SIG-M5 treated with dmso at 0.1 percent for 504 hours (cell line): ENCODE measurements at regions not wholly inside any gene's neighbourhood (a gene's known extent, or its start where the extent isn't known, plus 50 kb on each side); places are given as distances from the start of the nearest gene placed in this dataset.

Experiments
- DNase-seq: peaks from one replicate; lab custom pipeline; 2025; ENCODE audit not compliant: unreplicated experiment; lab: John Stamatoyannopoulos, UW

DNA sequence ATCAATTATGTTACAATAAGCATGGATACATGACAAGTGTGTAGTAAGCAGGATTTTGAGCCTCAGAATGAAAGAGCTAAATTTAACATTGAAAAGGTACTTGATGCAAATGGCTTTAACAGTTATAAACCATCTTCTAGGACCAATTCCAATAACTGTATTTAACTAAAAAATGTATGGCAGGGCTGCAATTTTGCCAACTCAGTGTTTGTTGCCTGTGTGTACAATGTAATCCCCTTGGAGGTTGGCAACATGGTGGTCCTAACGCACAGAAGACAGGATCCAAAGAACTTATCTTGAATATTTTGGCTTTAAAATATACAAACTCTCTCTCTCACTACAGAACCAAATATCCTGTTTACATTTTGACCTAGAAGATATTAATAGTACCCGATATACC, 2314.1 kb downstream of the LRRC4C start:
- no peak for DNase-seq

DNA sequence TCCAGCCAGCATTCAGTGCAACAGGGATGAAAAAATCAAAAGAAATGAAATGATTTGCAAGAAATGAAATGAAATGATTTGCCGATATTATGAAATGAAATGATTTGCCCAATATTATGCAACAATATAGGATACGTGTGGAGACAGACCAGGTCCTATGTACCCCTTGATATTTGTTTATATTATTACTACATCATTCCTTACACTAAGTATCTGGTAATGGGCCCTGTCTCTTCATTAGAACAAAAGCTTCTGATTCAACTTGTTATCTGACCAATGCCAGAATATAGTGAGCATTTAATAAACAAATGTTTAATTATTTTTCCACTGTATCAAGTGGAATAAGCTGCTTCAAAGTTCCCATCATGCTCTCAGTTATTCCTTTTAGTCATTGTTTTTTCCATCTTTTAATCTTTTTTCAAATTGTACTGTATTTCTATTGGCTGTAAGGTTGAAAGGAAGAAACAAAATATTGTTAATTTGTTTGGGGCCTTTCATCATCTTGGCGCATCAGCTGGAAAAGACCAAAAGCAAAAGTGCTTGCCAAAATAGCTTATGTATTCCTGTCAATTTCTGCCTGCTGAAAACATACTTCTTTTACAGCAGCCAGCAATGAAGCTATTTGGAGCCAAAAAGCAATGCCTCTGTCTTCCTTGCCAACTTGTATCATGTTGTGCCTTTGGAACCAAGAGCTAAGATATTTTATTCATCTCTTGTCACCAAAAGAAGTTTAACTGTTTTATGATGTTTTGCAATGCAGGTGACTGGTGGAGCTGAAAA, 2314.9 kb downstream of the LRRC4C start:
- DNase-seq = no peak

DNA sequence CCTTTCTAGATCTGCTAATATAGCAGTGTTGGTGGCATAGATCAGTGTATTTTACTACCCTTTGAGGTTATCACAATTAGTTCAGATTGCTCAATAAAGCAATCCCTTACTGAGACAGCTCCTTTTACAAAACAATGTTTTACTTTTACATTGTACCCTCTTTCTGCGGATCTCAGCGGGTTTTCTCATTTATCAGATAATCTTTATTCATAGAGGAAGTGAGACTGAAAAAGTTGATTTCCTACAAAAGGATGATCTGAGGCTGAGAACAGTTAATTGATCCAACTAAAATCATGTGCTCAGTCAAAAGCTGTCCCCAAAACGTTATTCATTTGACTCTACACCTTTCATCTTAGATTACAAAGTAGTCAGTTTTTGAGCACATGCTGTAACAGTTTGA, 2319.9 kb downstream of the LRRC4C start:
- DNase-seq = no peak

DNA sequence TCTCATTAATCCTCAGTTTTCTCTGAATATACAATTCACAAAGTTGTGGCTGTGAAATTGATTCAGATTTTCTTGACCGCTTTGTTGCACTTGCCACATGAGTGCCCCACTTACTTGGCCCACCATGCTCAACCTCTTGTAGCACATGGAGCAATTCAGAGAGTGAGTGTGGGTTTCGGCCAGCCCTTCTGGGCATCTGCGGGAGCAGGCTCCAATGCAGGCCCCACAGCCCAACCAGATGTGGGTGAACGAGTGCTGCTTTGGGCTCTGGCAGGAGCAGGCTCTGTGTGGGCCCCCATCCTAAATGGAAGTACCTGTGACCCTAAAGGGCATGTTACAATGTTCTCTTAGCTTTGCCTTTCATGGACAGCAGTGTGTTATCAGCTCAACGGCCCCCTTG, 2338.6 kb downstream of the LRRC4C start:
- DNase-seq = no peak

DNA sequence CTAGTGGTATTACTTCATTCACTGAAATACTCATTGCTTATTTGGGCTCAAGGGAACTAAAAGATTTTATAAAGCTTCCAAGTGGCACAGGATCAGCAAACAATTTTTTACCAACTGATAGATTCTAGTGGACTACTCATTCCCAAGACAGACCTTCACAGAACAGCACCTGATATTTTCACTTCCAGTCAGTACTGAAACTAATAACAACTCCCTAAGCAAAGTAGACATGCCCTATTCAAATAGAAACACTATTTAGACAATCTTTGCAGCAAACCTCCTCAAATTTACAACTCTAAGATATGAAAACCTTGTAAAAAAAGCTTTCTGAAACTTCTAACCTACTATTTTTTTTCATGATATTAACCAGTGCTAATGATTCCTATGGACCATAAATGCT, 2345.8 kb downstream of the LRRC4C start:
- DNase-seq = no peak

DNA sequence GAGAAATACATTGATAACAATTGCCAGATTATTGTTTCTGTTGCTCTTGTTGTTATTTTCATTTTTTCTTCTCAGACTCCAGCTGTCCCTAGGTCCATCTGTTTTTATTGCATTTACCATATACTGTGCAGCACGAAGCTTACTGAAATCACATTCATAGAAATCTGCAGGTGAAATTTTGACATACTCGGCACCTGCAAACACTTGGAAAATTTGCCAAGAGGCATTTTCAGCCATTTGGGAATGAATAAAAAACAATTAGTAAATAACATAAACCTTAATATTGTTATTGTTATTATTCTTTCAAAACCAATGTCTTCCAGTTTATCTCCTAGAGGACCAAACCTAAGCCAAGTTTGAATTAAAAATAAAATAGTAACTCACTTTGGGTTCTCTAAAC, 2357.2 kb downstream of the LRRC4C start:
- no peak for DNase-seq

DNA sequence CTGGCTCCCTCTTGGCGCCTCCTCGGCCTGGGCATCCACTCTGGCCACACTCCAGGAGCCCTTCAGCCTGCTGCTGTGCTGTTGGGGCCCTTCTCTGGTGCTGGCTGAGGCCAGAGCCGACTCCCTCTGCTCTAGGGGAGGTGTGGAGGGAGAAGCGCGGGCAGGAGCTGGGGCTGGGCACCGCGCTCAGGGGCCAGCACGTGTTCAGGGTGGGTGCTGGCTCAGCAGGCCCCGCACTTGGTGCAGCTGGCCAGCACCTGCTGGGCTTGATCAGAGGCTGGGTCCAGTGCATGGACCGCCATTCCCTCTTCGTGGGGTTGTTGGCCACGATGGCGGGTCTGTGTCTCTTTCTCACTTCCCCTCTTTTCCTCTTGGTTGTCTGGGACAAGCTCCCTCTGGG, 2381.0 kb downstream of the LRRC4C start:
- no peak for DNase-seq

DNA sequence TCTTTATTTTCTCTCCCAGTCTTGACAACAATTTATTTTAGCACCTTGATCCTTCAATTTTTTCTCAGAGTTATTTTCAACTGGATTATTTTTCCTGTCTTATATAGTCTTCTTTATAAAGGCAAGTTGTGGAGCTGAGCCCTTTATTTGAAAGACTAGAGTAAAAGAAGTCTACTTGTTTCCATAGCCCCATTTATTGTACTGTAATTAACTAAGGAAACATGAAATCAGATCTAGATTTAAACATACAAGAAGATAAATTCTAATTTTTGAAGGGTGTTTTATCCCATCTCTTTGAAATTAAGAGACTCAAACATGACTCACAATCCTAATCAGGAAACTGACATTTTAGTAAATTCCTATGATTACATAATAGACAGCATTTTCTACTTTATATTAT, 2421.8 kb downstream of the LRRC4C start:
- no peak for DNase-seq

DNA sequence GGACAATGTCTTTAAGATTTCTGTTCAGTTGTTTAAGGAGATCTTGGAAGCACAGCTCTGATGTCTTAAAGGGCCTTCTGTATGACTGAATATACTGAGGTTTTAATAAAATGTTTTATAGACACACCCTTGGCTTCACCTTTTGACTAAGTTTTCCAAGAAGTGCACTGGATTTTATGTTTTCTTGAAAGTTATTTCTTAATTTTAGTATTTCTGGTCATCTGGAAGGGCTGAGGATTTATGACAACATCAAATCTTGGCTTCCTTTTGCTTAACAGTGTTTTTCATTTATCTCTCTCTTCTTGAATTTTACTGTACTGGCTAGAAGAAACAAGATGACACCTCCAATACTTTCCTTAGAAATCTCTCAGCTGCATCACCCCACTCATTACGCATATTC, 2423.4 kb downstream of the LRRC4C start:
- no peak for DNase-seq

DNA sequence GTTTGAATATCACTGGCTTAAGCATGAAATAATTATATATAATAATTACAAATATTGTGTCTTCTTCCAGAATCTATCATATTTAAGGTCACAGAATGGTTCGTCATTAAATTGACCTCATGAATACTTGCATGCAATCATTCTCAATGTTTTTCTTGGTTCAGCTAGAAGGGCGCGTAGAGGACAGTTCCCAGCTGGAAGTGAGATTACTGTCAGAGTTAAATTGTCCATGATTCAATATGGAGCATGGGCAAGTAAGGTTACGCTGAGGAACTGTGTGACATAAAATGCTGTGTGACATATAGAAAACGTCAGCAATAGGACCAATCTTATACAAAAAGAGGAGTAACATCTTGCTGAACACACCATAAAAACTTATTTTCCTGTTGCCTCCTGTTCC, 2423.5 kb upstream of the RAG2 start:
- DNase-seq = no peak

DNA sequence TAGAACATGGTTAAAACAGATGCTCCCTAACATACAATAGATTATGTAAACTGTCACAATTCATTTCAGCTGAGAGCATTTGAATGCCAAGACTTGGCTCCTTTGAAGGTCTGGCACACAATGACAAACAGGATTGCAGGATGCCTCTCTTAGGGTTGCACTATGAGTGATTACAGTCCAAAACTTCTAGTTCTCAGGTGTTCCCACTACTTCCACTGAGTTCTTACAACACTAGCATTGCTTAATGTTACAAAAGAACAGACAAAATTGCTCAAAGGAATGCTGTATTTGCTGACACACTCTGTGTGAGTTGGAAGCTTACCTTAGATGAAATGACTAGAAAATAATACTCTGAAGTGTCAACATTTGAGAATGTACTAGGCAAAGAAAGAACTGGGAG, 2413.8 kb upstream of the RAG2 start:
- no peak for DNase-seq

DNA sequence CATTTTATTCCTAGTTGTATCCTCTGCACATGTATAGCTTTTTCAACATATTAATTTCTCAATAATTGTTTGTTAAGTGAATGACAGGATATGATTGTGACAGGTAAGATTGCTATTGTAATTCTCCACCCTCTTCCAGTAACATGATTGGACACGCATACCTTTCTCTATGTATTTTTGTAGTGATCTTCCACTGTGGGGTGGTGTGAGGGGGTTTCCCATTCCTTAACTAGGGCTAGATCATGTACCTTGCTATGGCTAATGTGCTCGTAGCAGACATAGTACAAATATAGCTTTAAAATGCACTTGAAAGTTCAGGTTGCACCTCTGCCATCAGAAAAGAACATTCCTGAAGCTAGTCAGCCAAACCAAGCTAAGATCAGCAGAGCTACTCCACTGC, 2392.8 kb upstream of the RAG2 start:
- no peak for DNase-seq

DNA sequence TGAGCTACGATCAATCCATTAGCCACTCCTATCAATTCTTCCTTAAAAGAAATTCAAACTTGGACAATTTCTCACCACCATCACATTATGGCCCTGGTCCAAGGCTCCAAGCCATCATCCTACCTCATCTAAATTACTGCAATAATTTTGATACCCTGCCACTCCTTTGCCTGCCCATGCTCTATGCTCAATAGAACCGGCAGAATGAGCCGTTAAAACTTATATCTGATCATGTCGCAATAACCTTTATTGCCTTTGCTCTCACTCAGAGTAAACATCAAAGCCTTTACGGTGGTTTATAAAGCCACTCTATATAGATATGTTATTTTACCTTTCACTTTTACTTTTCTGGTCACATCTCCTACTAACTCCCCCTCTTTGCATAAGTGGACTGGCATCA, 2392.1 kb upstream of the RAG2 start:
- DNase-seq = no peak

DNA sequence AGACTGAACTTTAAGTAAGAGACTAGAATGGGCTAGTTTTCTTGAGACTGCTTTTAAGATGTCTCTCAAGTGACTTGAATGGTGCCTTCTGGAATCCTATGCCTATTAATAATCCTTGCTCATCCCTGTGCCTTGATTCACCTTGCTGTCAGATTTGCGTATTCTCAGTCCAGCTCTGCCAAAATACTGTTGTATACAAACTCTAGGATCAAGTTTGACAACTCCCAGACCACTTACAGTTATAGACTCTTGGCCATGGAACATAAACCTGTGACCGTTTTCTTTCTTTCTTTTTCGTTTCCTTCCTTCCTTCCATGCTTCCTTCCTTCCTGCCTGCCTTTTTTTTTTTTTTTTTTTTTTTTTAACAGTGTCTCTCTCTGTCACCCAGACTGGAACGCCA, 2390.9 kb upstream of the RAG2 start:
- no peak for DNase-seq

DNA sequence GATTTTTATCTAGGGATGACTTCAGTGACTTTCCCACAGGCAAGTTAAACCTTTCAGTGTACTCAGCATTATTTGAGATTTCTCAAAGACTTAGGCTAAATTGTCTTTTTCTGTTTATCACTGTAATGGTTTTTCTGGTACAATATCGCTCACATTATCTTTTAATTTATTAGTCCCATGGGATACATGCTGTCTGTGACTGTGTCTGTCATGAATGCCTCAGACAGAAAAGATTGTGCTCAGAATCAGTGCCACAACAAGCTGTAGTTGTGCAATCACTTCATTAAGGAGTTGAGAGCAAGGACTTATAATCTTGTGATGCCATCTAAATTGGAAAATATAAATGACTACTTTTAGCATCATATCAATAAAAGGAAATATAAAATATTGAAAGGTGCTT, 2374.2 kb upstream of the RAG2 start:
- no peak for DNase-seq

DNA sequence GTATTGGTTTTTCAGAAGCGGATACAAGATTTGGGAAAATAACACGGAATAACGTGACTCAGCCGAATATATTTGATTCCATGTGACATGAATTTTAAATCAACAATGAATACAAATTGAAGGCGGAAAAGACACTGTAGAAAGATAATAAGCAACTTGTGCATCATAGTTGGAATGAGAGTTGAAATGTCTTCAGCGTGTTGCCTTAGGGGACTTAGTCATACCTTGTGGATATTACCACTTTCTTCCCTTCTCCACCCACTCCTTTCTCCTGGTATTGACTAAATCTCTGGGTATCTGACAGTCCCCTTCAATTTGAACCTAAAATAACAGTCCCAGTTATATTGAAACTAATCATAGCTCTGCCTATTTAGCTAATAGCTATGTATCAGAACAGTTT, 2373.1 kb upstream of the RAG2 start:
- DNase-seq = no peak

DNA sequence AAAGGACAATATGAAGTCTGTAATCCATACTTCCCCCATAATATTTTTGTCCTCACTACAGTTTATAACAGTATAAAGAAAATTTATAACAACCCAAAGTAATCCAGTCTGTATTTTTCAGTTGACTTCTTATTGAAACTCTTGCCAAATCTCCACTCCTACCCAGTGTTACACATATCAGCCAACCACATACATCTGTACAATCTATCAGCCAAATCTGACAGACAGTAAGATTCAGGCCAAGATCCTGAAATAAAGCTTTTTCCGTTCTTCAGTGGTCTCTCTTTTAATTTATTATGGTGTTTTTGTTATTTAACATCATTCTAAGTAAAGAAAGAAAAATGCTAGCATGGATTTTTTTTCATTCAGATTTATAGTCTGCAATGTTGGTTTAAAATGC, 2370.9 kb upstream of the RAG2 start:
- DNase-seq = no peak

DNA sequence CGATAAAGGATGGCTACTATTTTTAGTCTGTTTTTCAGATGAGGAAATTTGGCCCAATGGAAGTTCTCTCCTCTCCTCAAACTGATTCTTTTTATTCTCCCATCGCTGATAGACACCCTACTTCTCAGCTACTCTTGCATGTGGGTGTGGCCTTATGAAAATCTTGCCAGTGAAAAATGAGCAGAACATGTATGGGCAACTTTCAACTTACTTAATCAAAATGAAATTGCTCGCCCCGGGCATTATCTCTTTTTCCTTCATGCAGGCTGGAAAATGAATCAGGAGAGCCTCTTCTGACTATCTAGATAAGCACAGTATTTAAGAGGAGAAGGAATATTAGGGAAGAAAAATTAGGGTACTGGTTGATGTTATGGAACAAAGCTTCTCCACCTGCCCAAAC, 2354.7 kb upstream of the RAG2 start:
- DNase-seq = no peak

DNA sequence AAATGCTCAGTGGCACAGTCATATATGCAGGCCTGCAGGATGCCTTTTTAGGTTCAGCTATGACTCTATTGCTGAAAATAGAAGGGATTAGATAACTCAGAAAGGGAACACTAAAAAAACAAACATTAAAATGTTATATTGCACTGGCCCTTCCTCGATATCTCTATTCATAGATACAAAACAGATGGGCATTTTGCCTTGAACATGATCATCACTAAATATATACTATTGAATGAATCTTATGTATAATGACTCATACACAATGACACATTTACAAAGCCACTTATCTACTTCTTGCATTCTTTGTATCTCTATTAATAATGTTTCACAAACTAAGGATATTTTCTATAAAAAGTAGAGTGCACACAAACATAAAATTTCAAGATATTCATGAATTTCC, 2352.8 kb upstream of the RAG2 start:
- DNase-seq = no peak

DNA sequence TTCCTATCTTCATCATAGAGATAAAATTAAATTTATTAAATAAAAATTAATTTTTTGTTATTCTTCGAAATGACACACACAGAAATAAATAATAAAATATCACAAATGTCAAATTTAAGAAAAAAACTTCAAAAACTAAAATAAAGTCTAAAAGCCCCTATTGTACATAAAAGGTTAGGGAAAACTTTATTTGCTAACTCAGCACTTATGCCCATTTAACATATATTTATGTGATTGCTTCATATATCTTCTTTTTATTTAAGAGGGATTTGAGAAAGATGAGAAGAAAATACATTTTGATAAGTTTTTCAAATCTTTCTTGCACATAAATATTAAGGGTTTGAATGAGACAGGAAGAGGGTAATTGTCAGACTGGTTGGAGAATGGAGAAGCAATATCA, 2350.4 kb upstream of the RAG2 start:
- DNase-seq = no peak

DNA sequence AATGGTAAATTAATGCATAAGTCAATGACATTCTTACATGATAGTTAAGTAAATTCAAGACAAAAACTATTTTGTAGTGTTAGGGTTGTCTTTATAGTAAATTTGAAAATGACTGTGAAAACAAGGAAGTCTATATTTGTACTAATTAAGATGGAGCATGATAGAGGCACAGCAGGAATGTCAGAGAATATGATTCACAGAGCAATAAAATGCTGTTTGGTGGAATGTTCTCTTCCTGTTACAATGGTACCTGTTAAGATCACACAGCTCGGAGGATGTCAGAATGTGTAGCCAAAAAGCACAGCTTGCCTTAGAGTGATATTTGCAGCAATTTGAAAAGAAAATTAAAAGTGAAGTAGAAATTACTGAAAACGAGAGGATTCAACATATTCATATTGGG, 2339.7 kb upstream of the RAG2 start:
- DNase-seq = peak; percentile 1

DNA sequence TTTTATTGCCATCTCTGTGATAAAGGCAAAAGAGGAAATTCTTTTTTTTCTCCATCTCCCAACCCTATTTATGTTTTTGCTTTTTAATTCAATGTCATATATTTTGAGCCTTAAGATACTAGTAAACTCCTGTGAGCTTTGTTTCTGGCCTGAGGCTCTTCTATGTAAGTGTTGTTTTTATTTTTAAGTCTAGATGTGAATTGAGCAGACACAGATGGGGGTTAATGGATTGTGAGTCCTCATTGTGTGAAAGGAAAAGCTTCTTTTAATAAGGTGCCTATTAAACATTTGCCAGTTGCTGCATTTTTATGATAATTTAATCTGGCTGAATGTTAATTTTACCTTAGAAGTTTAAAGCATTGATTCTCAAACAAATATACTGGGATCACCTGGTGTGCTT, 2337.9 kb upstream of the RAG2 start:
- DNase-seq = no peak

DNA sequence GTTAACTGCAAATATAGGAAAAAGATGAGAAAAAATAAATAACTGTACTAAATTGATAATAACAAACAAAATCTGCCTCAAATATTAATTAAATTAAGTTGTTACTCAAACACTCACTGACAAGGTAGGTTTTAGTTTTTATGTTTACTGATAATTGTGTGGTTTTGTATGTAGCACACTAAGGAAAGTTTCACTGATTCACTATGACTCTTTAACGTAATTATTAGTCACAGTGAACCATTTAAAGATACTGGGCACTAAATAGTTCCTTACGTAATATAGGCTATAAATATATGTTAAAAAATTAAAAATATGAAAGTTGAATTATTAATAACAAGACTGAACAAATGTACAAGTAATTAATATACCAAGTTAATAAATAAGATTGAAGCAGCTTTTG, 2330.0 kb upstream of the RAG2 start:
- DNase-seq = no peak

DNA sequence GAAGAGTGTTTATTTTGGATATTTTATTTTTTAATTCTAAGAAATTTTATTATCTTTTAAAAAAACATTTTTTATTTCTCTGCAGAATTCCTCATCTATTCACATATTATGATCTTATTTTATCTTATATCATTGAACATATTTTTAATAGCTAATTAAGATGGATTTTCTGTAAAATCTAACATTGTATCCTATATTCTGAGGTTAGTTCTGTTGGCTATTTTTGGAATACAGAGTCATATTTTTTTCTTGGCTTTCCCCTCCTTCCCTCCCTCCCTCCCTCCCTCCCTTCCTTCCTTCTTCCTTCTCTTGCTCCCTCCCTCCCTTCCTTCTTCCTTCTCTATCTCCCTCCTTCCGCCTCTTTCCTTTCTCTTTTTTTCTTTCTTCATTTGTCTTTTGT, 2326.6 kb upstream of the RAG2 start:
- DNase-seq = no peak
